BLaER1 treated with 17β-estradiol and CSF1 and Interleukin-3, amounts not matched to agents 10 nM and 100 nM (cell line): ENCODE measurements at regions not wholly inside any gene's neighbourhood (a gene's known extent, or its start where the extent isn't known, plus 50 kb on each side); places are given as distances from the start of the nearest gene placed in this dataset.

Experiments used
- H3K27ac ChIP-seq, 11 experiments: shearing (Covaris generic); formaldehyde crosslinking; 2 replicates each; pipeline ENCODE4 v1.8.1; 2022
- H3K27me3 ChIP-seq, 11 experiments: shearing (Covaris generic); formaldehyde crosslinking; 2 replicates each; pipeline ENCODE4 v1.8.1; 2022
- H3K36me3 ChIP-seq, 11 experiments: shearing (Covaris generic); formaldehyde crosslinking; 2 replicates each; pipeline ENCODE4 v1.8.1; 2022
- H3K4me1 ChIP-seq, 10 experiments: shearing (Covaris generic); formaldehyde crosslinking; 2 replicates each; pipeline ENCODE4 v1.8.1; 2022
- H3K4me2 ChIP-seq, 11 experiments: shearing (Covaris generic); formaldehyde crosslinking; 2 replicates each; pipeline ENCODE4 v1.8.1; 2022
- H3K4me3 ChIP-seq, 10 experiments: shearing (Covaris generic); formaldehyde crosslinking; 2 replicates each; pipeline ENCODE4 v1.8.1; 2022
- H3K9ac ChIP-seq, 11 experiments: shearing (Covaris generic); formaldehyde crosslinking; 2 replicates each; pipeline ENCODE4 v1.8.1; 2022
- H3K9me3 ChIP-seq, 11 experiments: shearing (Covaris generic); formaldehyde crosslinking; replicated peaks in 1 of 11; 2 replicates each; pipeline ENCODE4 v1.8.1; 2022
- H4K20me1 ChIP-seq, 11 experiments: shearing (Covaris generic); formaldehyde crosslinking; 2 replicates each; pipeline ENCODE4 v1.8.1; 2022
- Cebpa-rat ChIP-seq, 11 experiments: shearing (Covaris generic); IDR thresholded peaks; 2 replicates each; pipeline ENCODE4 v1.8.1; 2022

DNA sequence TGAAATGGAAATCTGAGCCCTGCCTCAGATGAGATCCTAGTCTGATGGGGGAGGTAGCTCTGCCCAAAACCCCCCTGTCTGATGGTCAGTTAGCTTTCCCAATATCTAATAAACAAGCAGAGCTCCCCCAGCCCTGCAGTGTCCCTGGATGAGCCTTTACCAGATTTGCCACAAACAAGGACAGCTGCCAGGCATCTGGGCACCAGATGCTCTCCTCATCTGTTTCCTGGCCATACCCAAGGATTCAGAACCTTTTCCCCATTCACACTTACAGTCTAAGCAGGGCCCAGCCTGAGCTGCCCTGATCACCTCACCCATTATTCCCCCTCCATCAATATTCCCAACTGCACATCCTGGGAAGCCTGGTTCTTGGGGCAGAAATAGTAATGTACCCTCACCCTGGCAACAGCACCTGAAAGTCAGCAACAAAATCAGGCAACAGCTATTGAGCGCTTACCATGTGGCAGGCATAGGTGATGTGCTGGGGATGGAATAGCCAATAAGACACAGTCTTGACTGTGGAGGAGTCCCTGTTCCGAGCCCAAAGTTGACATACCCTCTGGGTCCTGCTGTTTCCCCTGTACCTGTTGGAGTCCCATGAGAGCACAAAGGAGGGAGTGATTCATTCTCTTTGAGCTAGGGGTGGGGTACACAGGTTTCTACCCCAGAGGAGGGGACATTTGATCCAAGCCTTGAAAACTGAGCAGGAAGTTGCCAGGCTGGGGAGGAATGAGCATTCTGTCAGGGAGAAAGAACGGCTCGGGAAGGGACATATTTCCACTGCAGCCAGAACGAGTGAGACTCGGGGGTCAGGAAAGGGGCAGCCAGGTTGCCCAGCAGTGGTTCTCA is 147.4 kb downstream of the TMEM132E start:
- no peak overlapping the region for H3K9ac ChIP-seq
- no peak for TF ChIP-seq Cebpa-rat (IDR thresholded peaks at IDR 0.05)
- H3K4me3 ChIP-seq = no peak overlapping the region
- no peaks in the 10 kb centered on the region for H4K20me1 ChIP-seq
- no peak overlapping the region for H3K27ac ChIP-seq
- no peaks in the 10 kb centered on the region for H3K27me3 ChIP-seq
- peaks cover 0 to 15% (median 3%) of the 10 kb centered on the region in 10 experiments; a peak in 3 of 20 replicates for H3K4me1 ChIP-seq
- peaks cover 0 to 8% (median 4%) of the 10 kb centered on the region in 11 experiments; a peak in 6 of 22 replicates for H3K9me3 ChIP-seq
- H3K36me3 ChIP-seq = no peaks in the 10 kb centered on the region
- H3K4me2 ChIP-seq = no peak overlapping the region

DNA sequence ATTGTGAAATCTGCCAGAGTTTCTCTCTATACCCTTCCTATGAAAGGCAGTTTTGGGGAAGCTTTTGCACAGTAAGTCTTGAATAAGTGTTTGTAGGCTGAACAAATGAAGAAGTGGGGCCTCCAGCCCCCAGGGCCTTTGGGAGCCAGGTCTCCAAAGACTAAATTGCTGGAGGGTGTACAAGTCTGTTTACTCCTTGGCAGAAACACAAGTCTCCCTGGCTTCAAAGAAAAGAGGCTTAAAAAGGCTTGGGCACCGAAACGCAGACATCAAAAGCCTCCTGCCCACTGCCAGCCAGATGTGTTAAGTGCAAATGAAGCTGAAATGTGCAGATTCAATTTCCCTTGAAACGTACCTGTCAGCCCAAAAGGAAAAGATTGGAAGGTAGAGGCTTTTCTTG is 146.3 kb downstream of the TMEM132E start:
- no peaks in the 10 kb centered on the region for H3K9me3 ChIP-seq
- H3K4me1 ChIP-seq = peaks cover 0 to 15% (median 3%) of the 10 kb centered on the region in 10 experiments; a peak in 3 of 20 replicates
- H3K27ac ChIP-seq = no peak overlapping the region
- no peak overlapping the region for H3K4me2 ChIP-seq
- H4K20me1 ChIP-seq = no peaks in the 10 kb centered on the region
- no peak overlapping the region for H3K4me3 ChIP-seq
- H3K36me3 ChIP-seq = no peaks in the 10 kb centered on the region
- H3K27me3 ChIP-seq = no peaks in the 10 kb centered on the region
- H3K9ac ChIP-seq = no peak overlapping the region
- TF ChIP-seq Cebpa-rat (IDR thresholded peaks at IDR 0.05) = no peak; a peak in 1 of 22 replicates

DNA sequence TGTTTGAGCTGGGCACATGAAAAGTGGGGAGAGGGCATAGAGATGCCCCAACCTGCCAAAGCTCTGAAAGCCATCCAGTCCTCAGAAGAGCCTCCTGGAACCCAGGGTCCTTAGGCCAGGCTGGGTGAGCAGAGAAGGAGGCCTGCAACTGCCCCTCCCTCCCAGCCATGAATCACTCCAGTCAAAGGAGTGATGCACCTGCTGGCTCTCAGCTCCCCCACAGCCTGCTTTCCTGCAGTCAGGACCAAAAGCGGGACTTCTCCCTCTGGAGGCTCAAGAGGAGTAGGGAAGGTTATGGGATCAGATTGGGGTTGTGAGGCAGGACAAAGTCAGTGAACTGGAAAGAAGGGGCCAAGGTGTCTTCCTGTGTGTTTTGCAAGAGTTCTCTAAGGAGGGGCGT is 145.6 kb downstream of the TMEM132E start:
- H3K27me3 ChIP-seq = no peaks in the 10 kb centered on the region
- H3K9me3 ChIP-seq = no peaks in the 10 kb centered on the region
- no peak for TF ChIP-seq Cebpa-rat (IDR thresholded peaks at IDR 0.05)
- peaks cover 0 to 15% (median 3%) of the 10 kb centered on the region in 10 experiments; a peak in 3 of 20 replicates for H3K4me1 ChIP-seq
- no peaks in the 10 kb centered on the region for H4K20me1 ChIP-seq
- H3K36me3 ChIP-seq = no peaks in the 10 kb centered on the region
- H3K4me3 ChIP-seq = no peak overlapping the region
- no peak overlapping the region for H3K9ac ChIP-seq
- no peak overlapping the region for H3K4me2 ChIP-seq
- no peak overlapping the region for H3K27ac ChIP-seq

DNA sequence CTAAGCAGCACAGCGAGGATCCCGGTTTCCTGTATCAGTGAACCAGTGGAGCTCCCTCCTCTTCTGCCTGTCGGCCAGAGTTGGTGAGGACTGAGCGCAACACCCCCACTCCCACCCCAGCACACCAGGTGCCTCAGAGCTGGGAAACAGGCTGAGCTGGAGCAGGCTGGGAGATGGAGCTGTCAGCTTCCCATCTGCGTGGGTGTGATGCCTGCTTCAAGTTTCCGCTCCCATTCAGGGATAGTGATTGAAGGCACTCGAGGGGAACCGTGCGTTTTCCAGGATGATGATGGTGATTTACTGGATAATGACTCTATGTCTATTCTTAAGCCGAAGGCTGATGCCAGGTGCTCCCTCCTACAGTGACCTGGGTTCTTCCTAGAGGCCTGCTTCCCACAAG is 144.5 kb downstream of the TMEM132E start:
- Histone ChIP-seq H4K20me1 (no peaks in the 10 kb centered on the region), H3K4me2 (no peak overlapping the region)
- no peak for TF ChIP-seq Cebpa-rat (IDR thresholded peaks at IDR 0.05)

DNA sequence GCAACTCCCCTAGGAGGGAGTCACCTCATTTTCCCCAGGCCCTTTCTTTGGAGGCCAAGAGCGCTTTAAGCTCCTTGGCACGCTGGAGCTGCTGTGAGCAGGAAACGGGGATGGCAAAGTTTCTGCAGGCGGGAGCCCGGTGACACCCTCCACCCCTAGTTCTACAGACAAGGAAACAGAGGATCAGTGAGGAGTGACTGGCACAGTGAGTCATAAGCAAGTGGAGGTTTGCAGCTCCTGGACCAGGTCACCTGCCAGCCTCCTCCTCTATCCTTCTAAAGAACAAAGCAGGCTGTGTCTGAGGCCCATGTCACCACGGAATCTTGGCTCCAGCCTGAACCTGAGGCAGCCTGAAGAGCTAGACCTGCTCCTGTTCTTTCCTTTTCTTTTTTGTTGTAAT is 141.9 kb downstream of the TMEM132E start:
- no peaks in the 10 kb centered on the region for H3K36me3 ChIP-seq
- H3K4me1 ChIP-seq = no peaks in the 10 kb centered on the region
- H3K4me3 ChIP-seq = no peak overlapping the region
- H3K4me2 ChIP-seq = no peak overlapping the region
- H3K27me3 ChIP-seq = no peaks in the 10 kb centered on the region
- H4K20me1 ChIP-seq = no peaks in the 10 kb centered on the region
- no peak overlapping the region for H3K27ac ChIP-seq
- H3K9ac ChIP-seq = no peak overlapping the region
- H3K9me3 ChIP-seq = no peaks in the 10 kb centered on the region
- no peak for TF ChIP-seq Cebpa-rat (IDR thresholded peaks at IDR 0.05)

More for the DNA sequence above, 144.5 kb downstream of the TMEM132E start:
- H3K9ac ChIP-seq = no peak overlapping the region
- H3K27me3 ChIP-seq = no peaks in the 10 kb centered on the region
- no peak overlapping the region for H3K27ac ChIP-seq
- no peak overlapping the region for H3K4me3 ChIP-seq
- no peaks in the 10 kb centered on the region for H3K9me3 ChIP-seq
- peaks cover 0 to 14% (median 3%) of the 10 kb centered on the region in 10 experiments; a peak in 3 of 20 replicates for H3K4me1 ChIP-seq
- H3K36me3 ChIP-seq = no peaks in the 10 kb centered on the region

DNA sequence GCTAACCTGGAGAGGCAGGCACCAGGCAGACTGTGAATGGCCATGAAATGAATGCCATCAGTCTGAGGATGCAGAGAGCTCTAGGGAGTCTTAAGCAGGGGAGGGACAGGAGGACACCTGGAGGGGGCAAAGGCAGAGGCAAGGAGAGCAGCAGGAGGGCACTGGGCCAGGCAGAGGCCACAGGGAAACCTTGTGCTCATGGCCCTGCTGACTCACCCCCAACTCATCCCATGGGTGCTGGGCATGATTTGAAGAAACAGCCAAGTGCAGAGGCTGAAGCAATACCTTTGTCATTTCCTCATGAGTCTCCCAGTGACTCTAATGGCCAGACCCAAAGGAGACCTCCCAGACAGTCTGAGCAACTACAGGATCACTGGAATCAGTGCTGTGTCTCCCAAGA is 141.4 kb downstream of the TMEM132E start:
- TF ChIP-seq Cebpa-rat (IDR thresholded peaks at IDR 0.05) = no peak
- no peaks in the 10 kb centered on the region for H3K27me3 ChIP-seq
- no peaks in the 10 kb centered on the region for H3K36me3 ChIP-seq
- no peak overlapping the region for H3K27ac ChIP-seq
- no peak overlapping the region for H3K9ac ChIP-seq
- H3K4me2 ChIP-seq = no peak overlapping the region
- no peaks in the 10 kb centered on the region for H3K9me3 ChIP-seq
- no peaks in the 10 kb centered on the region for H3K4me1 ChIP-seq
- H3K4me3 ChIP-seq = no peak overlapping the region
- H4K20me1 ChIP-seq = no peaks in the 10 kb centered on the region

DNA sequence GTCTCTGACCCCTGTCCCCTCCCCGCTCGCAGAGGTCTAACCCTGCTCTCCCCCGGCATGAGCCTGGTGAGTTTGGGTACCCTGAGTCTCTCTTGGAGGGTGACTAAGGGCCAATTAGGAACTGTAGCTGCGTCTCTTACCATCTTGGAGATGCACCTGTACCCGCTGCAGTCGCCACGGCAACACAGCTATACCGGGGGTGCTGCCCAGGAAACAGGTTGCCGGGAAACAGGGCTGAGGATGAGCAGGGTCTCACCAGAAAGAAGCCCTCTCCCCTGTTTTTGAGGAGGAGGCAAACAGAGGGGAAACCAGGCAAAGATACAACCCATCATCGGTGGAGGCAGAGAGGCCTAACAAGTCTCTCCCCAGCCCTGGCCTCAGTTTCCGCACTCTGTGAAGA is 140.2 kb downstream of the TMEM132E start:
- Histone ChIP-seq H3K4me2 (no peak overlapping the region), H3K9me3 (no peaks in the 10 kb centered on the region), H3K36me3 (no peaks in the 10 kb centered on the region), H3K27me3 (no peaks in the 10 kb centered on the region), H3K27ac (no peak overlapping the region), H3K4me3 (no peak overlapping the region), H3K4me1 (no peaks in the 10 kb centered on the region), H3K9ac (no peak overlapping the region), H4K20me1 (no peaks in the 10 kb centered on the region)
- no peak for TF ChIP-seq Cebpa-rat (IDR thresholded peaks at IDR 0.05)

DNA sequence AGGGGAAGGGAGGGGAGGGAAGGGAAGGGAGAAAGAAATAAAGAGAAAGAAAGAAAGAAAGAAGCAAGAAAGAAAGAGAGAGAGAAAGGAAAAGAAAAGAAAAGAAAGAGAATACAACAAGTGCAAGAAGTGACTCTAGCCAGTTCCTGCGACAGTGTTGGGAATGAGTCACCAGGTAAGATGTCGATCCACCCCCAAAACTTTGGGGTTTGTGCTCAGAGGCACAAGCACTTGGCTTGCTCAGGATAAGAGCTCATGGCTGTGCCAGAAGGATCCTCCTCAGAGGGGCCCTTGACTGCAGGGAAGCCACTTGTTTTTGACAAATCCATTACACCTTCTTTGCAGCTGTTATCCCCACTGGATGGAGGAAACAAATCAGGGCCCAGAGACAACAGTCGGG is 137.7 kb downstream of the TMEM132E start:
- Histone ChIP-seq H3K36me3 (no peaks in the 10 kb centered on the region), H3K4me2 (no peak overlapping the region), H3K4me1 (no peaks in the 10 kb centered on the region), H3K27ac (no peak overlapping the region), H3K4me3 (no peak overlapping the region), H3K9ac (no peak overlapping the region), H3K9me3 (no peaks in the 10 kb centered on the region), H3K27me3 (no peaks in the 10 kb centered on the region), H4K20me1 (no peaks in the 10 kb centered on the region; a peak in 1 of 22 replicates)
- no peak for TF ChIP-seq Cebpa-rat (IDR thresholded peaks at IDR 0.05)

DNA sequence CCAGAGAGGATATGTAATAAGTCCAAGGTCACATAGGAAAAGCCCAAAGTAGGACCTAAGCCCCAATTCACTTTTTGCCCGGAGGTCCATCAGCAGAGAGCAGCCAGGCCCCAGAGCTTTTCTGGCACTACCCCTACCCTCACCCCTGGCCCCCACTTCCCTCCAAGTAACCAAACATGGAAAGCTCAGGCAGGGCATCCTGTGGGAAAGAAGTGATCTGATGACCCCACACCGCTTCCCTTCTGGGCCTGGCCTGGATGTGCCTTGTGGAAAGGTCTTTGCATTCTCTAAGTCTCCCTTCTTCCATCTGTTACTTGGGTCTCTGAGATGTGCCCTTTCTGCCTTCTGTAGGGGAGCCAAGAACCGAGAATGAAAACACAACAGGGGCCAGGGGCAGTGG is 136.9 kb downstream of the TMEM132E start:
- Histone ChIP-seq H3K36me3 (no peaks in the 10 kb centered on the region), H3K9me3 (no peaks in the 10 kb centered on the region), H3K4me2 (no peak overlapping the region), H3K27me3 (no peaks in the 10 kb centered on the region; a peak in 1 of 22 replicates), H4K20me1 (peaks cover 0 to 6% (median 0%) of the 10 kb centered on the region in 11 experiments; a peak in 2 of 22 replicates), H3K4me3 (no peak overlapping the region), H3K27ac (no peak overlapping the region), H3K9ac (no peak overlapping the region), H3K4me1 (no peaks in the 10 kb centered on the region)
- TF ChIP-seq Cebpa-rat (IDR thresholded peaks at IDR 0.05) = no peak

DNA sequence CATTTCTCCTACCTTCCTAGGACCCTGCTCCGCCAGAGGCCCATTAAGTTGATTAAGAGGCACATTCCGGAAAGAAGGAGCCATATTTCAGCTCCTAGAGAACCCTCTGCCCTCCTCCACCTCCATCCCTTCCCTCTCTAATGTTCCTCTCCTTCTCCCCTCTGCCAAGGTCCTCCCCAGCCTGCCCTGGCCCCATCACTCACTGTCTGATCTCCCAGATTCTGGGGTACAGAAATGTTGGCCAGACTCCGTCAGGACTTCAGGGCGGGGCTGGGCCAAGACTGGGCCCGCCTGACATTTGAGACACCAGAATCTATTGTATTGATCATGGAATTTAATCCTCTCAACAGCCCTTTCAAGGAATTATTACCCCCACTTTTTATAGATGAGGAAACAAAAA is 136.1 kb downstream of the TMEM132E start:
- Histone ChIP-seq H3K27ac (no peak overlapping the region), H3K4me2 (no peak overlapping the region), H4K20me1 (peaks cover 0 to 9% (median 0%) of the 10 kb centered on the region in 11 experiments; a peak in 2 of 22 replicates), H3K27me3 (no peaks in the 10 kb centered on the region; a peak in 1 of 22 replicates), H3K4me3 (no peak overlapping the region), H3K4me1 (no peaks in the 10 kb centered on the region), H3K9me3 (no peaks in the 10 kb centered on the region), H3K9ac (no peak overlapping the region), H3K36me3 (no peaks in the 10 kb centered on the region)
- TF ChIP-seq Cebpa-rat (IDR thresholded peaks at IDR 0.05) = no peak
